ENCODE measurements at regions not wholly inside any gene's neighbourhood (a gene's known extent, or its start where the extent isn't known, plus 50 kb on each side); places are given as distances from the start of the nearest gene placed in this dataset.

DNA sequence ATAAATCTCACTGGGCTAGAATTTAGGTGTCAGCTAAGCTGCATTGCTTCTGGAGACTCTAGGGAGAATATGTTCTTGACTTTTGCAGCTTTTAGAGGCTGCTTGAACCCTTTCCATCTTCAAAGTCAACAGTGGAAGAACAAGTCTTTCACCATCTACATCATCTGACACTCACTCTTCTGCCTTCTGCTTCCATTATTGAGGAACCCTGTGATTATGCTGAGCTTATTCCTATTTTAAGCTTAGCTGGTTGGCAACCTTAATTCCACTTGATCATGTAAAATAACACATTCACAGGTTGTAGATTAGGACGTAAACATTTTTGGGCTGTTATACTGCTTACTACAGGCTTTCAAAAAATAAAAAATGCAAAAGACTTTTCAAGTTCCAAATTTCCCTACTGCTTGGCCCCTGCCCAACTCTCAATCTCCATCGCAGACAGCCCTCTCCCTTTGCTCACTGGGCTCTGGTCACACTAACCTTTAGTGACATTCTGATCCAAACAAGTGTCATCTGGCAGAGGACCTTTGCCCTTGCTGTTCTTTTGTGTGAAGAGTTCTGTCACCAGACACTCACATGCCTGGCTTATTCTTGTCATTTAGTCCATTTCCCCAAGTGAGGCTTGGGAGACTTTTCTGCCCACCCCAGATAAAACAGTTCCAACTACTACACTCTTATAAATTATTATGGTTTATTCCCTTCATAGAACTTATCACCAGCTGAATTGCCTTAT lies 1056.0 kb downstream of the STIM2 start:
- TF ChIP-seq HDGF (IDR thresholded peaks at IDR 0.05; ENCODE audit: borderline replicate concordance): no peak
- TF ChIP-seq ARNT (IDR thresholded peaks at IDR 0.05): no peak

Data from HEK293T (cell line).